ENCODE measurements at regions not wholly inside any gene's neighbourhood (a gene's known extent, or its start where the extent isn't known, plus 50 kb on each side); places are given as distances from the start of the nearest gene placed in this dataset.

DNA sequence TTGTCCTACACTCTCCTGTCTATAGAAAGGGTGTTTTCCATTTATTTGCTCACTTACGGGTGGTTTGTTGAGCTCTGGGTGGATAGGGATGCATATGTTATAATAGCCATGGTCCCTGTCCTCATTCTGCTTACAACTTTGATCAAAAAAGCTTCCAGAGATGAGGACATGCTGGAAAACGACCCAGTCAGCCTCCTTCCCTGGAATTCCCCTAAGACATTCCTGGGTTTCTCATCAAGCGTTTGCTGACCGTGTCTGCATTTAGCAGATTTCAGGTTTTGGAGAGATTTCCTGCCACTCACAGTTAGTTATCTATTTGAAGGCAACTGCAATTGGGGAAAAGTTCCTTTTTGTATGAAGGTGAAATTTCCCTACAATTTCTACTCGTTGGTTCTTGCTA is 152.8 kb upstream of the AFDN start:
- no peaks in the 10 kb centered on the region for H3K9me1 ChIP-seq (ENCODE audit: insufficient read depth, low read length)
- H3K4me1 ChIP-seq (ENCODE audit: control insufficient read depth, insufficient read depth, low read length), result no peaks in the 10 kb centered on the region
- no TSS peak for BruUV-seq (replicated peaks)
- ATAC-seq (ENCODE audit: low read depth) (no peak), DNase-seq (no peak)
- no peaks in the 10 kb centered on the region for H3K79me1 ChIP-seq (ENCODE audit: low read depth in 1 of 2, low read length in 2 of 2)
- H2AK9ac ChIP-seq (replicated peaks; ENCODE audit: low read depth, low read length, poor library complexity), result no peak overlapping the region
- H4K20me1 ChIP-seq (ENCODE audit: insufficient read depth, low read length), result no peaks in the 10 kb centered on the region
- in situ Hi-C loops (cut with MboI; ENCODE audit: low sequenced_read_pairs), result no loop called here
- POLR2A ChIA-PET (ENCODE audit: unreplicated experiment), result no interaction called here
- no peak overlapping the region for H3K56ac ChIP-seq (ENCODE audit: extremely low read depth, insufficient read depth, low read length)
- no peaks in the 10 kb centered on the region for H3K27me3 ChIP-seq (ENCODE audit: control insufficient read depth, insufficient read depth, low read length)
- no peak overlapping the region for H2BK5ac ChIP-seq (ENCODE audit: low read depth, low read length, poor library complexity, severe bottlenecking)
- H2BK120ac ChIP-seq (ENCODE audit: low read depth, low read length), result no peak overlapping the region
- H3K27ac ChIP-seq (ENCODE audit: insufficient read depth, low read length), result no peak overlapping the region
- intact Hi-C loops (cut with micrococcal nuclease), result no loop called here
- H4K91ac ChIP-seq (ENCODE audit: insufficient read depth, low read depth, low read length), result no peak overlapping the region
- no peak overlapping the region for H2BK20ac ChIP-seq (ENCODE audit: low read depth, low read length)
- no peak overlapping the region for H3K18ac ChIP-seq (ENCODE audit: low read depth, low read length)
- H2BK15ac ChIP-seq (ENCODE audit: low read depth, low read length), result no peak overlapping the region
- H2AK5ac ChIP-seq (ENCODE audit: low read depth, low read length), result no peak overlapping the region
- no peak overlapping the region for H4K8ac ChIP-seq (ENCODE audit: low read depth in 2 of 2, low read length in 2 of 2)
- H3K14ac ChIP-seq (replicated peaks; ENCODE audit: low read depth, low read length), result no peak overlapping the region
- H3K23ac ChIP-seq (ENCODE audit: low read depth, low read length), result no peak overlapping the region
- no peak overlapping the region for H3K4me3 ChIP-seq (ENCODE audit: insufficient read depth, low read depth, low read length)
- H3K4ac ChIP-seq (ENCODE audit: low read depth, low read length), result no peak overlapping the region
- H3K4me2 ChIP-seq (ENCODE audit: low read depth, low read length), result no peak overlapping the region
- no peak overlapping the region for H4K5ac ChIP-seq (ENCODE audit: low read depth, low read length)
- H3K9me3 ChIP-seq (ENCODE audit: control insufficient read depth, insufficient read depth, low read length), result peaks cover 65% of the 10 kb centered on the region
- no CpG with 5 or more reads among the region's 5 CpGs for WGBS, 2 experiments (ENCODE audit: extremely low coverage in 2 of 2, insufficient read length in 1 of 2)
- no peak for TF ChIP-seq MXI1 (IDR thresholded peaks at IDR 0.05; ENCODE audit: borderline replicate concordance, low read depth, low read length)
- no peak for TF ChIP-seq CHD1 (IDR thresholded peaks at IDR 0.05; ENCODE audit: low read depth, low read length)
- TF ChIP-seq CTCF (conservative IDR thresholded peaks at IDR 0.05; ENCODE audit: low read depth, low read length), result no peak
- TF ChIP-seq CEBPB (IDR thresholded peaks at IDR 0.05; ENCODE audit: low read depth, low read length), result no peak
- TF ChIP-seq NFE2L2 (IDR thresholded peaks at IDR 0.05; ENCODE audit: low read depth, low read length), result no peak
- TF ChIP-seq USF2 (IDR thresholded peaks at IDR 0.05; ENCODE audit: low read depth, low read length), result no peak
- TF ChIP-seq BHLHE40 (IDR thresholded peaks at IDR 0.05; ENCODE audit: low read depth, low read length), result no peak
- no peak for TF ChIP-seq RAD21 (IDR thresholded peaks at IDR 0.05; ENCODE audit: low read length)
- TF ChIP-seq MAFK (IDR thresholded peaks at IDR 0.05; ENCODE audit: low read depth, low read length), result no peak
- TF ChIP-seq MAZ (IDR thresholded peaks at IDR 0.05; ENCODE audit: borderline replicate concordance, low read depth, low read length), result no peak
- TF ChIP-seq, protein P1, sequence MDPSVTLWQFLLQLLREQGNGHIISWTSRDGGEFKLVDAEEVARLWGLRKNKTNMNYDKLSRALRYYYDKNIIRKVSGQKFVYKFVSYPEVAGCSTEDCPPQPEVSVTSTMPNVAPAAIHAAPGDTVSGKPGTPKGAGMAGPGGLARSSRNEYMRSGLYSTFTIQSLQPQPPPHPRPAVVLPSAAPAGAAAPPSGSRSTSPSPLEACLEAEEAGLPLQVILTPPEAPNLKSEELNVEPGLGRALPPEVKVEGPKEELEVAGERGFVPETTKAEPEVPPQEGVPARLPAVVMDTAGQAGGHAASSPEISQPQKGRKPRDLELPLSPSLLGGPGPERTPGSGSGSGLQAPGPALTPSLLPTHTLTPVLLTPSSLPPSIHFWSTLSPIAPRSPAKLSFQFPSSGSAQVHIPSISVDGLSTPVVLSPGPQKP (IDR thresholded peaks at IDR 0.05; ENCODE audit: borderline replicate concordance, low read depth, low read length), result no peak
- TF ChIP-seq POLR2A (IDR thresholded peaks at IDR 0.05; ENCODE audit: low read depth, low read length), result no peak
- TF ChIP-seq RFX5 (IDR thresholded peaks at IDR 0.05; ENCODE audit: low read depth, low read length), result no peak
- TF ChIP-seq RCOR1 (IDR thresholded peaks at IDR 0.05; ENCODE audit: insufficient replicate concordance, low read length), result no peak
- no peak for TF ChIP-seq FOS (IDR thresholded peaks at IDR 0.05; ENCODE audit: low read depth, low read length)
- TF ChIP-seq SMC3 (IDR thresholded peaks at IDR 0.05; ENCODE audit: low read depth, low read length), result no peak
- H2AFZ ChIP-seq (replicated peaks; ENCODE audit: low read length, poor library complexity), result no peak overlapping the region
- H3K9ac ChIP-seq (ENCODE audit: low read depth, low read length), result no peak overlapping the region
- dilution Hi-C loops (cut with HindIII; ENCODE audit: low sequenced_read_pairs, unreplicated experiment), result no loop called here
- no peaks in the 10 kb centered on the region for H3K36me3 ChIP-seq (ENCODE audit: control insufficient read depth, insufficient read depth, low read length)
- CTCF ChIA-PET, result no interaction called here

Measured in IMR-90 (cell line).